Germinal center (tissue), 1 donor: ENCODE measurements at regions not wholly inside any gene's neighbourhood (a gene's known extent, or its start where the extent isn't known, plus 50 kb on each side); places are given as distances from the start of the nearest gene placed in this dataset.
"Not testable (repeated sequence)": the region's sequence is repeated elsewhere in the genome, so short reads cannot be mapped to it uniquely, and the experiment has no call there.

Experiments
- DNase-seq: peaks from one replicate; pipeline ENCODE4 v3.0.0; 2012; ENCODE audit warnings: mixed read lengths, low spot score

DNA sequence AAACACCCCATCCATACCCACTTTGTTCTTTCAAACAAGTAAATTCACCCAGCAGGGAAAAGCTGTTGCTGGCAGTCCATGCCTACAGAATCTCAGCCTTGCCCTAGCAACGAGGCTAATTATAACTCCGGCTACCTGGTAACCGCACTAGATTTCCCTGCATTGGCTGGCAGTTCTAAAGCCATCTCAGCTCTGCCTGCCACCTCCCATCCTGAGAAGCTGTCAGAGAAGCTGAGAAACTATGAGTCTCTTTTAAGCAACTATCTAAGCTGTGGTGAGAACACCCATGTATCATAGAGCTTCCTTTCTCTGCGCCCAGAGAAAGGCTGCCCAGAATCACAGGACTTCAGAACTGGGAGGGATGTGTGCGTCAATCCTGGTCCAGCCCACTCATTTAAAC lies 126.5 kb upstream of the NBPF9 start:
- DNase-seq, result not testable (repeated sequence)

DNA sequence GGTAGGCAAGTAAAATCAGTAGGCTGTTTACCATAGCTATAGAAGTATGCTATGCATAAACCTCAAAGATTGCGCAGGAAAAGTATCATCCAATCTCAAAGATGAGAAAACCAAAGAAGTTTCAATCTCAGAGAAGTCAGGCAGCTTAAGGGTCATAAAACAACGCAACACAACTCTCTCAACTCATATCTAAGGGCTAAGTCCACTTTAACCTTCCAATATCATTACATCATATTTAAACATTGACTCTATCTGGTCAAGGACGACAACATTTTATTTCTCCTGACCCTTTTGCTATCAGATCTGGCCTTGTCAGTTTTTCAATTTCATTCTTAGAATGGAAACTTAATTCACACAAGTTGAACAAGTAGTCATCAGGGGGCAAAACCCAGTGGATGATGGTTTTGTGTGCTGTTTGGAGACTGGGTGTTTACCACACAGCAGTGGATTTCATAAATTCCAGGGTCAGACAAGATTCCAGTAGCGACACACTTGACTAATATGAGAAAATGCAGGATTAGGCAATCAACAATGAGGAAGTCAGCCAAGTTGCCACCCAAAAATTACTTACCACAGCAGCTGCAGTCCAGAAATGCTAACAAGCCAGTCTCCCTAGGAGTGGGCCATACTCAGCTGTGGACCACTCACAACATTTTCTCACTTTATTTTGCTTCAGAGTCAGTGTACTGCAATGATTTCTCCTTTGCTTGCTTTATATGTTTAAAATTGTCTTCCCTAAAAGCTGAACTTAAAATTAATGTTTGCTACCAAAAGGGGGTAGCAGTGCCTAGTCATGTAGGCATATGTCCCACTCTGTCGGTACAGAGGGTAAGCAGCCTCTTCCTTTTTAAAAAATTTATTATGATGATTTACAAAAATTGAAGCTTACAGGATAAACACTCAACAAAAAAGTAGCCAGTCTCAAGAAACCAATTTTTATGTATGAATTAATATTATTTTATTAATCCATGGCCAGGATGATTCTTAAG lies 131.9 kb upstream of the NBPF9 start:
- not testable (repeated sequence) for DNase-seq

DNA sequence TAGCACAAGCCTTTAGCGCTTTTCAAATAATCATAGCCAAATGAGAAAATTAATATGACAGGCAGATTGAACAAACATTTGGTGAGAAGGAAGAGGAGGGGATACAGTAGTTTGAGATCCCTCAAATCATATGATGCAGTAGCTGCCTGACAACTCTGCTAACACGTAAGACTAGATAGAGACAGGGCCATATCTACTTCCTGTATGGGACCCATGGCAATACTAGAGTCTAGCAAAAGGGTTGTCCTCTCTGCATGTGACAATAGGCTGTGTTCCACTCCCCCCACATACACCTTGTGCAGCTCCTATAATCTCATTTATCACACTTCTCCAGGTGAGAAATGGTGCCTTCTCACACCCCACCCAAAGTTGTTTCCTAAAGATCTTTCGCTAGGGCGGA lies 134.2 kb upstream of the NBPF9 start:
- DNase-seq, result not testable (repeated sequence)

DNA sequence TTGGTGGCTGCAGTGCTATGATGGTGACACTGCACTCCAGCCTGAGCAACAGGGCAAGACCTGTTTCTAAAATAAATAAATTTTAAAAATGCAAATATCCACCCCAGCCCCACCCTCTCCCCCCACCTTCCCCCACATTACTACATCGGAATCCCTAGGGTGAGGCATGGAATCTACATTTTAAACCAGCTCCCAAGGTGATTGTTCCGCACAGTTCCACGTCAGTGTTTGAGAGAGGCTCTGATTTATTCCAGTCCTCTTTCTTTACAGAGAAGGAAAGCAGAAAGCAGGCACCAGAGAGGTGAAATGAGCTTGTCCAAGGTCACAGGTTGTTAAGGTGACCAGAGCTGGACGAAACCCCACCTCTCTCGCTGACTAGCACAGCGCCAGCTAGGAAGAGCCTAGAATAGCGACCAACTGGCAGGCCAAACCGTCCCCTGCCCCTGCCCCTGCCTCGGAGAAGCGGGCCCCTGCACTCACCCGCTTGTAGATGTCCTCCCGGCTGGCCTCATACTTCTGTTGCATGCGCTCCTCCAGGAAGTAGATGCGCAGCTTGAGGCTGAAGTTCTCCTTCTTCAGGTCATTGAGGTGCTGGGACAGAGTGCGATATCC lies 136.7 kb upstream of the NBPF9 start:
- not testable (repeated sequence) for DNase-seq

DNA sequence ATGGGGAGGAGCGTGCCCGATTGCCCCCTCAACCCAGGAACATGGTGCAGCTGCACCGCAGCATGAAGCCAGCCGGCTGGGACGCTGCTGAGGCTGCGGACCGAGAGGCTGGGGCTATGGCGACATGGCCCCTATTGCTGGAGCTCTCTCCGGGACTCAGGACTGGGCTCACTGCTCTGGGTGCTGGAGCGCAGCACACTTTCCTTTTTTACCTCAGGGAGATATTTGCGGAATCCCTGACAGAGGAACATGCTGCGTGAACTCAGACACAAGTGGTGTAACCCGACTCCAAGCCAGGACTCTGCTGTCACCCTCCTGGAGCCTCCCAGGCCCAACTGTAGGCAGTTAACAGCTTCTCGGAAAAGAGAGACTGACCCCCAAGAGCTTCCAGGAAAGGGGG lies 137.2 kb upstream of the NBPF9 start:
- not testable (repeated sequence) for DNase-seq

DNA sequence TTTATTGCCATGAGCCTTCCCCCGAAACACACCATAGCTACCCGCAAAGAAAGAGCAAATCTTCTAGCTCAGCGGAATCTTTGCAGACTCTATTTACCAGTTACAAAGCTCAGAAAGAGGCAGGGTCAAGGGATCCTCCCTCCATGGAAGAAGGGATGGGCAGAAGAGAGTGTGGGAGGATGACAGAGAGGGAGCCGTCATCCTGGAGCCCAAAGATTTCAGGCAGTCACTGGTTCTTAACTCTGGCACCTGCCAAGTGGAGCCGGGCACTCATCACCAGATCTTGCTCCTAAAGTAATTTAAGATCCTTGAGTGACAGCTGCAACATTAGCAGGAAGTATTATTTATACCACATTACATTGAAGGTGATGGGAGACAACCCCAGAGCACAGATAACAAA lies 137.9 kb upstream of the NBPF9 start:
- not testable (repeated sequence) for DNase-seq

DNA sequence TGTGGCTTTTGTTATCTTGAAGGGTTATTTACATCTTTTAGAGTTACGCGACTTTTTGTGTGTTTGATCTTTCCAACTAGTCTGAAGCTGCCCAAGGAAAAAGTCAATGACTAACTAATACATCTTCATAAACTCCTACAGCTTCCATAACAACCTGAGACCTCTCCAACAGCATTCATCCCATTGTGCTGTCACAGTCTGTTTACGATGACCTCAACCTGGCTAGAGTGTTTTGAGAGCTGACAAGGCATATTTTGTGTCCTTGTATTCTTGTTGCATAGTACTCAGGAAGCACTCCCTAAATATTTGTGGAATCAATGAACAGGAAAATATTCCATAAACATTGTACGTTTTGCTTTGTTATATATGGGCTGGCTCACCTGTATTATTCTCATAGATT lies 140.2 kb upstream of the NBPF9 start:
- DNase-seq, result not testable (repeated sequence)

DNA sequence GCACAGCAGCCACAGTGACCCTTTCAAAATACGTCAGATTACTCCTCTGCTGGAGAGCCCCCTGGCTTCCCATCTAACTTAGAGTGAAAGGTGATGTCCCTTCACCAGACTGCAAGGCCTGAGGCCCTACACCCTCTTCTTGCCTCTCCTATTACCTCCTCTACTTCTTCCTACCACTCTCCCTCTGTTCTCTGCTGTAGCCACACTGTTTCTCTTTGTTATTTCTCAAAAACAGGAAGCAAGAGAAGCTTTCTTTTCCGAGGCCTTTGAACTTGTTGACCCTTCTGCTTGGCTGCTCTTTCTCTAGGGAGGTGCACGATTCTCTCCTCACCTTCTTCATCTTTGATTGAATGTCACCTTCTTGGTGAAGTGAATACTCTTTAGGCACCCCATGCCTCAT lies 141.3 kb upstream of the NBPF9 start:
- not testable (repeated sequence) for DNase-seq

DNA sequence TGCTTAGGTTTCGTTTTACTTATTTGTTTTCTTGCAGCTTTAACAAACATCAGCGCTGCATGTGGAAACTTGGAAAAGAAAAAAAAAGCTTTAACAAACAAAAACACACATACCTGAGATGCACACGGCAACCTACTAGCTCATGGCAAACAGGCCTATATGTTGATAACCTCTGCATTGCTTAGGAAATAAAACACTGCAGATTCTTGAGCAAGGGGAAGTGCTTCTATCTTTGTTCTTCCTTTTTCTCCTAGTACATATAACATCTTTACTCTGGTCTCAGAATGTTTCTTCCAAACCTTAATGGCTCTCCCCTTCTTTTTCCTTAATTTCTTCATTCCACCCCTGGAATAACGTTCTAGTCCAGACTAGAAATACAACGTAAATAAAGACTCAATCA lies 142.9 kb upstream of the NBPF9 start:
- DNase-seq, result not testable (repeated sequence)

DNA sequence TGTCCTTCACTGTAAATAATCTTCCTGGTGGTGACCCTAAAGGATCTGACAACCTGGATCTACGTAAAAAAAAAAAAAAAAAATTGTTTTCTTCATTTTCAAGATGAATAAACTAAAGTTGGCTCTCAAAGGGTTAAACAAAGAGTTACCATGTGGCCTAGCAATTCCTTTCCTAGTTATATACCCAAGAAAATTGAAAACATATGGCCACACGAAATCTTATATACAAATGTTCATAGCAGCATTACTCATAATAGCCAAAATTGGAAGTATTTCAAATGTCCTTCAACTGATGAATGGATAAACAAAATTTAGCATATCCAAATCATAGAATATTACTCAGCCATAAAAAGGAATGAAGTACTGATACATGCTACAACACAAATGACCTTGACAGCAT lies 145.3 kb upstream of the NBPF9 start:
- not testable (repeated sequence) for DNase-seq

DNA sequence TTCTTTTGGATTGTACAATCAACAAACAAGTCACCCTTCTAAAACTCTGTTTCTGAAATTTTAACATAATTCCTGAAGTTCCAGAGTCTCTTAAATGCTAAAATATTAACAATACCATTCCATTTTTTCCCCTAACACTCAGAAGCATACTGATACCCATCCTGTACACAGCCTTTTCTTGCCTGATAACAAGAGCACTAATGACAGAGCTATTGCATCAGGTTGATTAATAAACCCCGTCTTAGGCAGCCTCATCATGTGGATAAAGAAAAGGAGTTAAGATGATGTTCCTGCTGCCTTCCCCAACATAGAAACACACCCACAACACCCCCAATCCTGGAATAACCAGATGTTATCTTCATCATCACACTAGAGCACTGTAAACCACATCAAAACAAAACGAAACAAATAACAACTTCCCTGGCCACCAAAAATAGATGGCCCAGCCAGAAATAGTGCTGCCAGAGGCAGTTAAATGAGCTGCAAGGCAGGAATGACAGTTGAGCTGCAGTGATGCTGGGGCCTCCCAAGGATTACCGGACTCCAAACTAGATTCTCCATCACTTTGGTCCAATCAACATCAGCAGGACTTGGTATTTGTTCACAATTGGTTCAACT lies 146.6 kb upstream of the NBPF9 start:
- DNase-seq, result not testable (repeated sequence)

DNA sequence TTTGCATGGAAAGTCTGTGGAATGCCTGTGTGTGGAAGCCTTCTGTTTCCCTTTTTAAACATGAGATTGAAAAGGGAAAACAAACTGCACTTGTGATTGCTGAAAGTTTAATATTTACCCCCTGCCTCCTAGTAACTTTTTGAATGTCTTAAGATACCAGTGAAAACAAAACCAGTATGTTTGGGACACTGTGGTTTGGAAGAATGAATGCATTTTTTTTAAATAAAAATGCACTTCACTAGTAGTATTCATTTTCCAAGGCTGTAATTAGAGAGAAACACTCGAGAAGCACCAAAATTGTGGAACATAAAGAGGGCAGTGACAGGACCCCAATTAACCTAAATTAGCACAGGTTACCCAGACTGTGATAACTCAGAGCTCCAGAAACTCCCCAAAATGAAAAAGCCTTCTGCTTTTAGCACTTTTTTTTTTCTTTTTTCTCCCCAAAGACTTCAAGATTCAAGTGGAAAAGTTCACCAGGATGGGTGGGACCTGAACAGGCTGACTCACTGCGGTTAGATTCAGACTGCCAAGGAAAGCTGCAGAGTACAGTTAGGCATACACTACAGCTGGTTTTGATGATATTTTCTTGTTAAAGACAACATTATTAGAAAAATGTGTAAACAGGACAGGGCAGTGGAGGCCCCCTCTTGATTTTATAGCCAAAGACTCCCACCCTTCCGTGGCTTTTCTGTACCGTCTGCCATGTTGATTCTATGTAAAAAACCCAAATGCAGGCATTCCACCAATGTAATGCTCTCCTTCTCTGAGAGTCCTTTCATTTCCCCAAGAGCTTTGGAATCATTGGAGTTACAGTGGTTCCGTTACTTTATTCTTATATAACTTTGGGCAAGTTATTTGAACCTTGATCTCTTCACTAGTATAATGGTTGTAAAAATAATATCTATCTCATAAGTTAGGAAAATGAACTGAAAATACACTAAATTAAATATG lies 151.8 kb upstream of the NBPF9 start:
- DNase-seq, result not testable (repeated sequence)

DNA sequence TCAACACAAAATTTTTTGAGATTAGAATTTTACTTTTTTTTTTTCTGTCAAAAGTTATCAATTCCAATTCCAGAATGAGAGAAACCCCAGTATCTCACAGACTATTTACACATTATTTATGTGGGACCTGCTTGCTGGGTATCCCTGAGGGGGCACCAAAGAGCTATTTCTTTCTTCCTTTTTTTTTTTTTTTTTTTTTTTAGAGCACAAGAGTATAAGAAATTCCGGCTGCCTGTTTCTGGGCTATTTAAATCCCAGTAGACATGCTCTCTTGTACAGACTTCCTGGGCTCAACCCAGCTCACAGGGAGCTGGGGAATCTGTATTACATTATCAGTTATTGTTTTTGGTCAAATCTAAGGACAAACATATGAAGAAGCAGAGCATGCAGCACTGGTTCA lies 156.9 kb upstream of the NBPF9 start:
- not testable (repeated sequence) for DNase-seq

DNA sequence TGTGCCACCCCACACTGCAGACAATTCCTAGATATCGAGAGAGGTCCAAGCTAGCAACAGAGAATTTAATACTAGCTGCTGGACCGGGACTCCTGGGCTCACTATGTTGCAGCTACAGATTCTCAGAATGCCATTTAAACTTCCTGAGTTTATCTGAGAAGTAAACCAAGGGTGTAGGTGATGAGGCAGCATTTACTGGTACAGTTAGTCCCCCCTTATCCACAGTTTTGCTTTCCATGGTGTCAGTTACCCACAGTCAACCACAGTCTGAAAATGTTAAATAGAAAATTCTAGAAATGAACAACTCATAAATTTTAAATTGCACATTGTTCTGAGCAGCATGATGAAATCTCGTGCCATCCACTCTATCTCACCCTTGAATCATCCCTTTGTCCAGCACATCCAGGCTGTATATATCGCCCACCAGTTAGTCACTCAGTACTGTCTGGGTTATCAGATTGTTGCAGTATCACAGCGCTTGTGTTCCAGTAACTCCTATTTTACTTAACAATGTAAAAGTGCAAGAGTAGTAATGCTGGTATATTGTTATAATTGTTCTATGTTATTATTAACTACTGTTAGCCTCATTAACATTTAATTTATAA lies 157.5 kb upstream of the NBPF9 start:
- DNase-seq, result not testable (repeated sequence)

DNA sequence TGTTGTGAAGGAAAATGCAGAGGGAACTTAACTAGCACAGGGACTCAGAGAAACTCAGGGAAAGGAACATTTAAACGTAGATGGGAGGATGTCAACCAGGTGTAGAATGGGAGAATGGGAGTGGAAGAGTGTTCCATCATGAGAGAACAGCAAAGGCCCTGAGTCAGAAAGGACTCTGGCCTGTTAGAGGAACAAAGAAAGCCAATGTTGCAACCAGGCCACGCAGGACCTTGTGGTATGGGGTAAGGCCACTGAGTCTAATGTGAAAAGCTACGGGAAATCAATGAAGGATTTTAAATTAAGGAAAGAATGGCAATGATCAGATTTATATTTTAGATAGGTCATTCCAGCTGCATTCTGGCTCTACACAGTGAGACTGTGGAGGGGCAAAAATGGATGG lies 163.9 kb upstream of the NBPF9 start:
- DNase-seq, result not testable (repeated sequence)

DNA sequence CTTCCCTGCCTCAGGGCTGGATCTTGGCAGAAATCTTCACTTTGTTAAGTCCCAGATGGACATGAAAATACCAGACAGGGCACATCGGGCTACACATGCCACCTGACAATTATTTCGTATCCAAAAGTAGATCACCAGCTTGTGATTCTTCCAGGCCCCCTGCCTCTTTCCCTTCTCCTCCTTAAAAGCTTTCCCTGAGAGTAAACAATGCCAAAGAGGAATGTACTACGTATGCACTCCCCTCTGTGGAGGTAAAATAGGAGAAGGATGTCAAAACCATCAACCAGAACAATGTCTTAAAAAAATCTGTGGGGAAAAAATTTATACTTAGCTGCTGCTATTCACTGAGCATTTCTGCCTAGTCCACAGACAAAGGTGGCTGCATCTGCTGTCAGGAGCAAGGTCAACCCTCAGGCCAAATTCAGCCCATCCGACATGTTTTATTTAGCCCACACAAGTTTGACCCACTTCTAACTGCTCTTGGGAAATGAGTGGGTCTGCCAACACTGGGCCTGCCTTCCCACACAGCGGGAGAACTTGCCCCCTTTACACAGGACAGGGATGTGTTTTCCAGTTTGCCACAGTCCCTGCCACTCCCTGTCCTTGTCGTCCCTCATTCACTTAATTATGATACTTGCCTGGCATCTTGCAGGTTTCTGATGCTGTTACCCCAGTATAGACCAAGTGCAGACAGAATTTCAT lies 165.8 kb upstream of the NBPF9 start:
- not testable (repeated sequence) for DNase-seq

DNA sequence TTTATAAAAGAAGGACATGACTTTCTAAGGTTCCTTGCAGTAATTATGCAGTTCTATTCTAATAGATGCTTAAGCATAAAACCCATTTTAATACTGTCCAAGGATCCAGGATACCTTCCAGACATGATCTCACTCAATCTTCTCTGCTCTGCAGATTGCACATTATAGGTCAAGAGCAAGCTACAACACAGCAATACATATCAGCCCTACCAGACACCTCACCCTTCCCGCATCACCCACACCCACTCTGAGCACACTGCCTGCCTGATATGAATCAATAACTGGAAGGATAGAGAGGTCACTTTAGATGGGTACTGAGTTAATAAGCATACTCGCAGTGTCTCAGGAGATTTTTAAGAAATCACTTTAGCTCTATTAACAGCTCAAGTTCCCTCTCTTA lies 166.5 kb upstream of the NBPF9 start:
- not testable (repeated sequence) for DNase-seq

DNA sequence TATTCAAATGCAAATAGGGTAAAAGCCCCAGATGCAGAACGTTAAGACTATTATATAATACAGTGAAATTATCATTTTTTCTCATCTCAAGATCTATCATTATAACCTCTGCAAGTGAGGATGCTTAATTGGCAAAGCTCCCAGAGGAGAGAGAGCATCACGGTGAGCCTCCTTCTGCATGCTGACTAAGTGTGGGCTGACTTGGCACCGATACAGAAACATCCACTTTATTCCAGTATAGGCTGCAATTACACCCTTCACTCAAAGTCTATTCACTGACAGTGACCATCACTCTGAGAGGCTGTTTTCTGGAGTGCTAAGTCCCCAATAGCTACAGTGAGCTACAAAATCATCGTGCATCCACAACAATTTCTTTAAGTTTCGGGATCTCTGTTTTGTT lies 171.1 kb upstream of the NBPF9 start:
- DNase-seq, result not testable (repeated sequence)

DNA sequence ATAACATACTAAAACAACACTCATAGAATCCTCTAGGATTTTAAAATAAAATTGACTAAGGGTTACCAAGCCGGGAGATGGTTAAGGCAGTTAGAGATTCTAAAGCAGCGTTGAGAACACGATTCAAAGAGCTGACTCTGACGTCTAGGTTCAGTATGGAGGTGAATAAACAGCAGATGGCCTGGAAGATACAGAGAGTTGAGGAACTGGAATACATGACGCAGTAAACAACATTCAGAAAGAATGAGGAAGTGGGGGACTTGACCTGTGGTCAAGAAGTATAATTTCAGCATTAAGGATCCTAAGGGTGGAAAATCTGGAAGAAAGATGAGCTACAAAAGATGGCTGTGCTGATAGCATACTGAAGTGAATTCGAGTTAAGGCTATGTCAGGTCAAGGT lies 172.5 kb upstream of the NBPF9 start:
- not testable (repeated sequence) for DNase-seq

DNA sequence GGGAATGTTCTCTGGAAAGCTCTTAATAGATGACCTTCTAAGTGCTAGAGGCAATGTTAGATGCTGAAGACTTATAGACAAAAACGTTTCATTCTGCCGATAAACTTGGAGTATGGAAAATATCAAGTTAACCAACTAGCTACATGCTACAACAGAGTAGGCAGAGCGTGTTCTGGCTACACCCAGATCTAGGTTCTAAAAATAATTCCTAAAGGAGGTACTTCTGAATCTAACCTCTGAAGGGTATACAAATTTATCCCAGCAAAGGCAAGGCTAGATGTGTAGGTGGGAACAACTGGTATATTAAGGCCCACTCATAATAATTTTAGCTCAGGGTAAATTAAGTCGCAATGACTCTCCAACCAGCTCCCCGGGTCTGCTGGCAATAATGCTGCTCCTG lies 173.1 kb upstream of the NBPF9 start:
- not testable (repeated sequence) for DNase-seq
